HCT116 (cell line): ENCODE measurements at regions not wholly inside any gene's neighbourhood (a gene's known extent, or its start where the extent isn't known, plus 50 kb on each side); places are given as distances from the start of the nearest gene placed in this dataset.

ENCODE experiments used
- ATAC-seq: fragments of 200-7000 bp; cut with Tn5 transposase; 2 replicates; pipeline ENCODE4 v1.9.1; 2020; ENCODE audit warnings: mild to moderate bottlenecking, moderate library complexity
- BruUV-seq: library from RNA; stranded (reverse); fragments of 400-500 nt; replicated peaks from 2 replicates; lab custom pipeline; 2021; lab: Mats Ljungman, UMichigan
- CTCF ChIA-PET: fragments of 300-600 bp; sonication (Branson Sonifier 250); formaldehyde crosslinking; loops from one replicate; lab custom pipeline; 2021; ENCODE audit warnings: antibody characterized with exemption; lab: Charles Lee
- POLR2A ChIA-PET: fragments of 300-600, 350-600 bp; sonication (Branson Sonifier 250); formaldehyde crosslinking; loops from one replicate; lab custom pipeline; 2021; ENCODE audit warnings: antibody characterized with exemption; lab: Charles Lee
- RAD21 ChIA-PET, 2 experiments: fragments of 300-600 bp; sonication (Branson Sonifier 250); formaldehyde crosslinking; loops; one replicate each; lab custom pipeline; 2023; ENCODE audit warnings: low total read pairs in 2 of 2; ENCODE audit not compliant: uncharacterized antibody in 2 of 2, unreplicated experiment in 2 of 2, low non-redundant PET in 1 of 2; lab: Charles Lee
- DNase-seq: peaks from one replicate; pipeline ENCODE4 v3.0.0-alpha.2; 2010; ENCODE audit warnings: low read depth, low spot score
- H2AFZ ChIP-seq: fragments of 200-600 bp; shearing (Covaris generic), sonication (generic); 2 replicates; pipeline ENCODE4 v1.6.1; 2017; ENCODE audit warnings: low read depth, mixed run types, mixed read lengths, antibody characterized with exemption, low read length; ENCODE audit not compliant: poor library complexity, severe bottlenecking
- H3K27ac ChIP-seq: 2 replicates; pipeline ENCODE4 v1.5.1; 2012; ENCODE audit warnings: low read depth, low read length
- H3K27me3 ChIP-seq: fragments of 200-600 bp; sonication (generic); 2 replicates; pipeline ENCODE4 v1.6.1; 2016; ENCODE audit warnings: mixed run types, low read length, mixed read lengths; ENCODE audit not compliant: insufficient read depth
- H3K36me3 ChIP-seq, 2 experiments: fragments of 200-500 bp in 1 of 2; fragments of 200-600 bp in 1 of 2; sonication (Bioruptor generic) in 1 of 2; sonication (generic) in 1 of 2; 2 replicates each; pipeline versions ENCODE4 v1.5.1 to v1.6.1; 2014 to 2016; ENCODE audit warnings: low read length in 2 of 2, inconsistent platforms in 1 of 2, mixed read lengths in 1 of 2, mixed run types in 1 of 2; ENCODE audit not compliant: insufficient read depth in 2 of 2, control insufficient read depth in 1 of 2
- H3K4me1 ChIP-seq, 2 experiments: fragments of 200-600 bp in 1 of 2; sonication (generic) in 1 of 2; 2 replicates each; pipeline versions ENCODE4 v1.5.1 to v1.6.1; 2012 to 2017; ENCODE audit warnings: low read length in 2 of 2, inconsistent platforms in 1 of 2, mild to moderate bottlenecking in 1 of 2, mixed read lengths in 1 of 2, mixed run types in 1 of 2, moderate library complexity in 1 of 2; ENCODE audit not compliant: insufficient read depth in 2 of 2, control insufficient read depth in 1 of 2
- H3K4me2 ChIP-seq: fragments of 200-600 bp; sonication (generic); 2 replicates; pipeline ENCODE4 v1.6.1; 2017; ENCODE audit warnings: mixed run types, low read length, mixed read lengths
- H3K4me3 ChIP-seq, 2 experiments: fragments of 200-600 bp in 1 of 2; sonication (generic) in 1 of 2; replicated peaks in 1 of 2; 2 replicates each; pipeline ENCODE4 v1.5.1; 2011 to 2016; ENCODE audit warnings: low read length in 2 of 2, control low read depth in 1 of 2, low read depth in 1 of 2, mild to moderate bottlenecking in 1 of 2, mixed read lengths in 1 of 2, mixed run types in 1 of 2
- H3K79me2 ChIP-seq: fragments of 200-600 bp; sonication (generic); 2 replicates; pipeline ENCODE4 v1.6.1; 2017; ENCODE audit warnings: mild to moderate bottlenecking, mixed run types, low read length, moderate library complexity, mixed read lengths; ENCODE audit not compliant: insufficient read depth
- H3K9ac ChIP-seq: fragments of 200-600 bp; sonication (generic); 2 replicates; pipeline ENCODE4 v1.6.1; 2016; ENCODE audit warnings: low read length, mixed read lengths
- H3K9me2 ChIP-seq: fragments of 200-600 bp; sonication (generic), shearing (Covaris generic); 2 replicates; pipeline ENCODE4 v1.6.1; 2017; ENCODE audit warnings: mixed run types, mild to moderate bottlenecking, moderate library complexity; ENCODE audit not compliant: insufficient read depth
- H3K9me3 ChIP-seq, 2 experiments: fragments of 200-500 bp in 1 of 2; fragments of 200-600 bp in 1 of 2; sonication (Bioruptor generic) in 1 of 2; sonication (generic) in 1 of 2; 2 replicates each; pipeline ENCODE4 v1.6.1; 2014 to 2017; ENCODE audit warnings: low read length in 2 of 2, mixed read lengths in 2 of 2, inconsistent platforms in 1 of 2, low read depth in 1 of 2, mild to moderate bottlenecking in 1 of 2, mixed run types in 1 of 2, moderate library complexity in 1 of 2; ENCODE audit not compliant: control insufficient read depth in 1 of 2, insufficient read depth in 1 of 2
- H4K20me1 ChIP-seq: fragments of 200-600 bp; sonication (generic), shearing (Covaris generic); 2 replicates; pipeline ENCODE4 v1.6.1; 2017; ENCODE audit warnings: mixed run types, mild to moderate bottlenecking, moderate library complexity; ENCODE audit not compliant: insufficient read depth
- EZH2phosphoT487 ChIP-seq: fragments of 200-600 bp; IDR thresholded peaks from 2 replicates; pipeline ENCODE4 v1.6.1; 2018; ENCODE audit warnings: antibody characterized with exemption, borderline replicate concordance
- POLR2A ChIP-seq: IDR thresholded peaks from 2 replicates; pipeline ENCODE4 v1.7.0; 2011; ENCODE audit warnings: borderline replicate concordance; ENCODE audit not compliant: insufficient read depth, insufficient read length; ENCODE audit errors: extremely low read depth
- POLR2AphosphoS5 ChIP-seq: IDR thresholded peaks from 2 replicates; pipeline ENCODE4 v1.6.1; 2011; ENCODE audit warnings: mild to moderate bottlenecking, low read depth, low read length, moderate library complexity
- SRF ChIP-seq: IDR thresholded peaks from 2 replicates; pipeline ENCODE4 v1.6.1; 2012; ENCODE audit warnings: low read depth
- TCF7L2 ChIP-seq: IDR thresholded peaks from 2 replicates; pipeline ENCODE4 v1.7.0; 2011; ENCODE audit warnings: borderline replicate concordance, inconsistent platforms; ENCODE audit not compliant: insufficient read depth, insufficient read length; ENCODE audit errors: extremely low read depth
- intact Hi-C: fragments of 100-400 bp; cut with micrococcal nuclease; formaldehyde crosslinking; loops from 2 replicates; pipeline ENCODE4 v1.10.0; 2022
- TF ChIP-seq, protein P1 (sequence below): IDR thresholded peaks from 2 replicates; pipeline ENCODE4 v1.6.1; 2012

DNA sequence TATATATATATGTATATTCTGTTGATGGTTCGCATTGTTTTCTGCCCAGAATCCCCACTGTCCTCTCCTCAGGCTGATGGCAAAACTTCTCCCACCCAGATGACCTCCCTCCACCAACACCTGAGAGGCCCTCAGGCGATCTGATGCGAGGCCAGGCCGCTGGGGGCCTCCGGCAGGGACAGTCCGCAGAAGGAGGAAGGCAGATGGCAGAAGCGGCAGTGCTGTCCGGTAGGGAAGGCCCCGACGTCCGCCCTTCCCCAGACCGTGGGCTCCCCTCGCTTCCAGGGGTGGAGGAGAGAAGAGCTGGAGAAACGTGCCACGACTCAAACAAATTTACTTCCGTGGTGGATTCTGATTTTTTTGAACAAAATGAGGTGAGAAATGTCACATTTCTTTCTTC lies 178.3 kb upstream of the RGS6 start:
- Histone ChIP-seq H3K4me1 (peaks cover 18 to 24% of the 10 kb centered on the region in 2 experiments), H2AFZ (no peak overlapping the region), H3K79me2 (no peaks in the 10 kb centered on the region), H3K9me2 (no peaks in the 10 kb centered on the region), H3K4me2 (no peak overlapping the region), H3K27ac (0 out of 2 replicates have a peak overlapping the region, but pooled peaks have one; percentile 21), H3K9me3 (no peaks in the 10 kb centered on the region), H3K27me3 (no peaks in the 10 kb centered on the region), H3K4me3 (no peak overlapping the region), H4K20me1 (no peaks in the 10 kb centered on the region), H3K9ac (no peak overlapping the region), H3K36me3 (no peaks in the 10 kb centered on the region)
- no peak for TF ChIP-seq EZH2phosphoT487
- no peak for TF ChIP-seq POLR2AphosphoS5
- TF ChIP-seq SRF: no peak
- TF ChIP-seq POLR2A: no peak
- ChIA-PET RAD21 (no interaction called here), CTCF (no interaction called here), POLR2A (no interaction called here)
- intact Hi-C loops: loop anchor here (1.0 to 10.0 kb wide), 7 partner anchors 33 to 929 kb away; partner anchors contain the start of gene SIPA1L1
- BruUV-seq: no TSS peak
- ATAC-seq (no peak), DNase-seq (no peak)

DNA sequence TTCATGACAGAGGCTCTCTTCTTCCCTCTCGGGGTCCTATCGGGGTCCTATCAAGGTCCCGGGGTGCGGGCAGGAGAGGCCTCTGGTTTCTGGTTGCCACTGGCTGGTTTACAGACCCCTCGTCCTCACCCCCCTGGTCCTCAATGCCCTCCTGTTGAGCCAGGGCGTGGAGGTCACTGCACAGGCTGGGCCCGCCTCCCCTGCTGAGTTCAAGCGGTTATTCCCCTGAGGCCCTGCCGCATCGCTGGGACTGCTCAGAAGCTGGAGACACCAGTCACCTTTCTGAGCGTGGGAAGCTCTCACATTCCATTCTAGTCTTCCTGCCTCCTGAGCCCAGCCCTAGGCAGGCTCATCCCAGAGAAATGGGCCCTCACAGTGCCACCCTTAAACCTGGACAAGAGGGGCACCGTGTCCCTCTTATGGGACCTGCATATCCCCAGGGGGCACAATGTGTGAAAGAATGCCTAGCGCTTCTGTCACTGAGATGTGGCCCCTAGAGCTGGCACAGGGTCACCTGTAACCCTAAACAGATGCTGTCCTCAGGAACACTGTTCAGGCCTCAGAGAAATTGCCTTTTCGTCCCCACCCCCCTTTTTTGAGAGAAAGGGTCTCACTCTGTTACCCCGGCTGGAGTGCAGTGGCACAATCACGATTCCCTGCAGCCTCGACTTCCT lies 177.7 kb upstream of the RGS6 start:
- intact Hi-C loops: loop anchor here (5.0 to 10.0 kb wide), 3 partner anchors 100 to 930 kb away; partner anchors contain the start of gene SIPA1L1
- Histone ChIP-seq H3K9me2 (no peaks in the 10 kb centered on the region), H2AFZ (no peak overlapping the region), H3K79me2 (no peaks in the 10 kb centered on the region), H3K36me3 (no peaks in the 10 kb centered on the region), H3K4me3 (no peak overlapping the region), H4K20me1 (no peaks in the 10 kb centered on the region), H3K4me1 (peaks cover 18 to 24% of the 10 kb centered on the region in 2 experiments), H3K27me3 (no peaks in the 10 kb centered on the region), H3K4me2 (peak overlapping the region; percentile 11), H3K9ac (no peak overlapping the region), H3K9me3 (no peaks in the 10 kb centered on the region), H3K27ac (0 out of 2 replicates have a peak overlapping the region, but pooled peaks have one; percentile 21)
- no TSS peak for BruUV-seq
- ATAC-seq (0 out of 2 replicates have a peak, but pooled peaks have one; percentile 35), DNase-seq (peak; percentile 7)
- ChIA-PET POLR2A (no interaction called here), RAD21 (interaction anchor here in 1 of 2 experiments (0.8 kb wide), 1 partner anchor 609 kb away, joined by 3 read pairs; no protein-coding TSS in a partner anchor), CTCF (no interaction called here)
- TF ChIP-seq, protein P1, sequence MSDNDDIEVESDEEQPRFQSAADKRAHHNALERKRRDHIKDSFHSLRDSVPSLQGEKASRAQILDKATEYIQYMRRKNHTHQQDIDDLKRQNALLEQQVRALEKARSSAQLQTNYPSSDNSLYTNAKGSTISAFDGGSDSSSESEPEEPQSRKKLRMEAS: no peak
- no peak for TF ChIP-seq POLR2A
- TF ChIP-seq TCF7L2: no peak
